ENCODE measurements at regions not wholly inside any gene's neighbourhood (a gene's known extent, or its start where the extent isn't known, plus 50 kb on each side); places are given as distances from the start of the nearest gene placed in this dataset.
"Not testable (repeated sequence)": the region's sequence is repeated elsewhere in the genome, so short reads cannot be mapped to it uniquely, and the experiment has no call there.

DNA sequence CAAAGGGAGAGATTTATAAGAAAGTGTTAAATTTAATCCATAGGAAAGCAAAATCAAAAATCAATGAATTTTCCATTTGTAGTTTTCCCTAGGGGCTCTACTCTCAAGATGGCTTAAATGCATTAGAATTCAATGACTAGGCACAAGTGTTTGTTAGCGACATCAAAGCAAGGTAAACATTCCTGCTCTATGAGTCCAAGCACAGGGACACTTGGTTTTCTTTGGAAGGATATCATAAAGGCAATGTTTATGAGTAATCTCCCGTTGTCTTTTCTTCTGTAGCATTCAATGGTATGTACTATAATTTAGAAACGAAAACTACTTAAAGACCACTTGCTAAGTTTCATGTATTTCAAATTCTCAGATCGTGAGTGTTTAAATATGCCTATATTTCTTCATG is 54.8 kb upstream of the ZNF717 start:
- not testable (repeated sequence) for FAIRE-seq

GRCh38 chr3:75850301-75851008 is 65.1 kb upstream of the ZNF717 start:
- FAIRE-seq: not testable (repeated sequence)

- FAIRE-seq: no peak
Measured at GRCh38 chr3:75863130-75863529, 77.8 kb upstream of the ZNF717 start.

GRCh38 chr3:75863878-75864277 is 78.5 kb upstream of the ZNF717 start:
- peak; percentile 77 for FAIRE-seq

DNA sequence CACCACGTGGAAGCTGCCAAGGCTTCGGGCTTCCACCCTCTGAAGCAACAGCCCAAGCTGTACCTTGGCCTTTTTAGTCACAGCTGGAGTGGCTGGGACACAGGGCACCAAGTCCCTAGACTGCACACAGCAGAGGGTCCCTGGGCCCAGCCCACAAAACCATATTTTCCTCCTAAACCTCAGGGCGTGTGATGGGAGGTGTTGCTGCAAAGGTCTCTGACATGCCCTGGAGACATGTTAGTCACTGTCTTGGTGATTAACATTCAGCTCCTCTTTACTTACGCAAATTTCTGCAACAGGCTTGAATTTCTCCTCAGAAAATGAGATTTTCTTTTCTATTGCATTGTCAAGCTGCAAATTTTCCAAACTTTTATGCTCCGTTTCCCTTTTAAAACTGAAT is 98.4 kb upstream of the ZNF717 start:
- not testable (repeated sequence) for FAIRE-seq

- FAIRE-seq: no peak
Measured at GRCh38 chr3:75886971-75887526, 101.7 kb upstream of the ZNF717 start.

- FAIRE-seq: no peak
Measured at GRCh38 chr3:75894234-75894633, 108.9 kb upstream of the ZNF717 start.

GRCh38 chr3:75896265-75896664 is 110.9 kb upstream of the ZNF717 start:
- FAIRE-seq: no peak

DNA sequence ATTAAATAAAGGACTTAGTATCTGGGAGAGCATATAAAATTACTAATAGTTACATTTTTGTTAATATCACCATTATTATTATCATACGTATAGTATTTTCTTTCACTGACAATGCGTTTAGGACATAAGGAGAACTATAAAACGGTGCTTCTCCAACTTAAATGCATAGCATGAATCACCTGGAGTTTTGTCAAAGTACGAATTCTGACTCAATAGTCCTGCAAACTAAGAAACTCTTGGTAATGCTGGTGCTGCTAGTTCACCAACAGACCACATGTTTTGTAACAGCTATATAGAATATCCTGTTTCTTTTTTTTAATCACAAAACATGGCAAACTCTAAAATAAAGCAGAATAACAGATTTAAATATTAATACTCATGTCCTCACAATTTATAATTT is 116.1 kb upstream of the ZNF717 start:
- not testable (repeated sequence) for FAIRE-seq

DNA sequence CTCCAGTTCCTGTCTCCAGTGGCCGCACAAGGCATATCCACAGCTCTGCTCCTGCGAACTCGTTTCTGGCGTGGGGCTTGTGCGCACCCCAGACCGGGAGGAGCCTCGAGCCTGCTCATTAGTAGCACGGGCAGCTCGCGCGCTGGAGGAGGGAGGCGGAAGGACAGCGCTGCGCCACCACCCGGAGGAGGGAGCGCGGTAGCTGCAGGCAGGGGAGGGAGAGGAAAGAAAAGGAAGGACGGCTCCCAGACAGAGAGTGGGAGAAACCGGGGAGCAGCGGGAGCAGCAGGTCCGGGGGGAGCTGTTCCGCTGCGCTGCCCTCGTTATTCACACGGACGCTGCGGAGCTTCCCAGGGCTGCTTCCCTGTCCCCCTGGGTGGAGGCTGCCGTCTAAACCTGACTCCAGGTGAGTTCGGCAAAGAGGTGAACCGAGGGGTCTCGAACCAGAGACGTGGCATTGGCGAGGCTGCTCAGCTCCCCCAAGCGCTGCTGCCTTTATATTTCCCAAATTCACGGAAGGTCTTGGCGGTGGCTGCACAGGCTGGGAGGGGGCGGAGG is 121.3 kb upstream of the ZNF717 start:
- no peak for FAIRE-seq

GRCh38 chr3:75913800-75914350 is 128.5 kb upstream of the ZNF717 start:
- peak; percentile 4 for FAIRE-seq

DNA sequence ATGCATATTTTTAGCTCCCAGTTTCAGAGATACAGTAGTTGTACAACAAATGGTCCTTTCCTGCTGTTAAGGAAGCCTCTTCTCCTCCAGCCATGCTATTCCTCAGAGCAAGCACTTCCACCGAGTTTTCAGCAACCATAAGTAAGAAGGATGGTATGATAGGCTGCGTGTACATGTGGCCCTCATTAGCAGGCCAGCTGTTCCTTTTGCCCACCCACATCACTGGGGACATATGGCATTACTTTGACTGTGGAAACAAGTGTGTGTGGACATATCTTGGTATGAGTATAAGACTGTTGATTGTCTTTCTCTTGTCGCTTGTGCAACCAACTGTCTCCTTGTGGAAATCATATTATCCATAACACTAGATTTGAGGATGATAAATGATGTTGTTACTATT is 129.4 kb upstream of the ZNF717 start:
- not testable (repeated sequence) for FAIRE-seq

- FAIRE-seq: no peak
Measured at GRCh38 chr3:75938921-75939320, 153.6 kb upstream of the ZNF717 start.

DNA sequence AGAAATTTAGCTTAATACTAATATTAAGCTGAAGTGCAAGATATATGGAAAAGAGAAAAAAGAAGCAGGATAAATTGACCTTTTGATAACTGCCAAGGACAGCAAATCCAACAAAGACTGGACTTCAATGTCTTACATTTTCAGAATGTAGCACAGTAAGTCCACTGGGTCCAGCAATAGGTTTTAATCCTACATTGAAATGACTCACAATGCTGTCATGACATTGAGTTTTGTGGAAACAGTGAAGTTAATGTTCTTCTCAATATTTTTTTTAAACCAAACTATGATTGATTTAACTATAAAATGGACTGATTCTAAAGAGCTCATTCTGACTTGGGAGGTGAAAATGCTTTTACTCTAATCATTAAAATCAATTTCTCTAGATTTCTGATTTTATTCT is 166.6 kb upstream of the ZNF717 start:
- no peak for FAIRE-seq

DNA sequence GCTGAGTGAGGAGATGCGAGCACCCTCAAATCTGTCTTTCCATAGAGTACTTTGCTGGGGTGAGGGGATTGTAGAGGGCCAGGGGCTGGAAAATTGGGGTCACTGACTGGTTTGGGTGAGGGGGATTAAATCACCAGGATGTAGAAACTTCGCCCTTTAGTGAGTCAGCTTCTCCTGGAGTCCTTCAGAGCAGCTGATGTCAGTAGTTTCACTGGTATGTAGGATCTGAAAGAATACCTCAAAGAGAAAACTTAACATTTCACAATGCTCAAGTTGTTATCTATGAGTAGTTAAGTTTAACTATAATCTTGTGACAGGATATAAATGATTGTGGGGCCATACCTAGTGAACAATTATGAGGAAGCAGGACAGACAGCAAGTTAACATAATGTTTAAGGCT is 174.7 kb upstream of the ZNF717 start:
- FAIRE-seq: not testable (repeated sequence)

DNA sequence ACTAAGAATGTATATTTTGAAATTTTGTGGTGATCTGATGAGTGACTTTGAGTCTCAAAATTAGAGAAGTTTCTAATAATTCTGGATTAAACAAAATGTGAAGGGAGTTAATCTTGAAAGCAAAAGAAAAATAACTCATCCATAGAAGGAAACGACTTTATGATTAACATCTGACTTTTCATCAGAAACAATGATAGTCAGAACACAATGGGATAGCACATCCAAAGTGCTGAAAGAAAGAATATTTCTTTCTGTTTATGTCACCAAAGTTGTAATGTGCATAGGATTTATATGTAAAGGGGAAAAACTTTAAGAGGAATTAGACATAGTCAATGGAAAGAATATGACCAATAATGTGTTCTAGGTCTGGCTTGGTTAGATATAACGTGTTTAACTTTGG is 176.7 kb upstream of the ZNF717 start:
- FAIRE-seq: not testable (repeated sequence)

DNA sequence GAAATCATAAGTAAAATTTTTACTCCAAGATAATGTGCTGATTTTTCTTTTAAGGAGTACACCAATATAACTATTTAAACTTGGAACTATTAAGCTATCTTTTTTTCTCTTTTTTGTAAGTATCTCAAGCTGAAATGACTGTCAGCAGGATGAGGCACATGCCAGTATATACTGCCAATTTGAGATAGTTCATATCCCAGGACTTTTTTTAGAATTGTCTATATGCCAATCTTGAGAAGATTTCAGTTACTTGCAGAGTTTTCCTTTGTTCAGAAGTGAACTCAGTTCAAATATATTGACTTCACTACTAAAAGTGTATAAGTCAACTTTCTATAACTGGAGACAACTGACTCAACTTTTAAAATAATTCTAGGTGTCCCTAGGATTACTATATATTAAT is 181.7 kb upstream of the ZNF717 start:
- no peak for FAIRE-seq

GRCh38 chr3:75978686-75979085 is 193.3 kb upstream of the ZNF717 start:
- no peak for FAIRE-seq

- FAIRE-seq: peak; percentile 81
Measured at GRCh38 chr3:75981401-75981800, 196.1 kb upstream of the ZNF717 start.

DNA sequence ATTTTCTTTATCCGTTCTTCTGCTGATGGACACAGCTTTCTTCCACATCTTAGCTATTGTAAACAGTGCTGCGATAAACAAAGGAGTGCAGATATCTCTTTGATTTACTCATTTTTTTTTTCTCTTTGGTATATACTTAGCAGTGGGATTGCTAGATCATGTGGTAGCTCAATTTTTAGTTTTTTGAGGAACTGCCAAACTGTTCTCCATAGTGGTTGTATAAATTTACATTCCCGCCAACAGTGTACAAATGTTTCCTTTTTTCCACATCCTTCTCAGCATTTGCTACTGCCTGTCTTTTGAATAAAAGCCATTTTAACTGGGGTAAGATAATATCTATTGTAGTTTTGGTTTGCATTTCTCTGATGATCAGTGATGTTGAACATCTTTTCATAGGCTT is 196.8 kb upstream of the ZNF717 start:
- FAIRE-seq: no peak

DNA sequence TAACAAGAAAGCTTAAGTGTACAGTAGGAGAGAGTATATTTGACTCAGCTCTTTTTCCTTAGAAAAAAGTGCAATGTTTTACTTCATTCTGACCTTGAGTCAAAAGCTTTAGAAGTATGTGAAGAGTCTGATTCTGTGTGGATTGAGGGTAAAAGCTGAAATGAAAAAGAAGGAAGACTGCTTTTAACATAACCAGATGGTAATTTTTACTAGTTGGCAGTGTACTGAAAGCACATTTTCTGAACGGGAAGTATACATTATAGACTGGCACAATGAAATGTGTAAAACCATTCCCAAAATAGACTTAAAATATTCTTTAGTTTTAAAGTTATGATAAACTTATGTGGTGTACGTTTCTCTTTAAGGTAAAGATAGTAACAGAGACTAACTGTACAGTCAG is 197.8 kb upstream of the ZNF717 start:
- FAIRE-seq: no peak

DNA sequence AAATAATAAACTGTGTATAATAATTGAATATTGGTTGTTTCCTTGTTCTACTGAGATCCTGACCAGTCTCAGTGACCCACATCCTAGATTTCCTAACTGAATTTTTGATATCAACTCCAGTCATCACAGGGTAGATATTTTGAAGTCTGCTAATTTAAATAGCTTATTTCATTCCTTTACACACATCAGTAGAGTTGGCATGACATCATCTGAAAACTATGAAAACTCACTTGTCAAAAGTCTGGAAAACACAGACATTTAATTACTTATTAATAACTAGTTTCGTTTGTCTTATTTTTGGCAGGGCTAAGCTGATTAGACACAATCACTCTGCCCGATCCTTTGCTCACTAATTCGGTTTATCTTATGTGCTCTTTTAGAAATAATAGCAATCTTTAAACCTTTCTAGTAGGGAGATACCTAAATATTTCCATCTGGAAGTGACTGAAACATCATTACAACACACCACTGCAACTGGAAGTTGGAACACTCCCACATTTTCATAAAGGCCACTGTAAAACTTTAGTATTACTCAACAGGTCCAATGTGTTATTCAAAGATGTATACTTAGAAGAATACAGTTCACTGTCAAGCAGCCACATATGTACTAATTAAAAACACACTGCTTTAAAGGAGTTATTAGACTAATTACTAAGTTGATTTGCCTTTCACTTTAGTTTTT is 198.4 kb upstream of the ZNF717 start:
- FAIRE-seq: no peak

DNA sequence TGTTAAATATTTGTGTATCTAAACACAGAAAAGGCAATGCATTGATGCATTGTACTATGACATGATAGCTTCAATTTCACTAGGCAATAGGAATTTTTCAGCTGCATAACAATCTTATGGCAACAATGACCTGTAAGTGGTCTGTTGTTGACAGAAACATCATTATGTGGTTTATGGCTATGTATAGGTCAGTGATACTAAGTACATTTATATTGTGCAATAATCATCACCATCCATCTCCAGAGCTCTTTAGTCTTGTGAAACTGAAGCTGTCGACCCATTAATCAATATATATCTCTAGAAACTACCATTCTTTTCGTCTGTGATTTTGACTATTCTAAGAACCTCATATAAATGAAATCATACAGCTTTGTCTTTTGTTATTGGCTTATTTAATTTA is 200.1 kb upstream of the ZNF717 start:
- FAIRE-seq: no peak

DNA sequence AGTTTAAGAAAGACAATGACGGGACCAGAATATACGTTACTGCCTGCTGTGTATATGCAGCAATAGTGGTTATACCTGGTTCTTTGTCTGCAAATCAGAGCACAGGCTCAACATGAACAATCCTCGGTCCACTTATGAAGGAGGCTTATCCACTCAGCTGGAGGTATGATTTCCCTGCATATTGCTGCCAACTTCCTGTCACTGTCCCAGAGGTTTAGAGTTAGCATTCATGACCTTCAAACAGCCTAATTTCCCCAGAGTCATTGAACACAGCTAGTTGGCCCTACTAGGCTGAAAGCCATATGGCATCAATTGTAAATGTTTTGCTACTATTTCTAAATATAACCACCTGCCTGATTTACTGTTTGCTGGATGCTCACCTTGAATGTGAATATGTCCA is 224.9 kb upstream of the ZNF717 start:
- FAIRE-seq: no peak

Data from endometrium (tissue), 2 donors.